SHP77 treated with DMSO at 0.1 percent for 48 hours (cell line): ENCODE measurements at regions not wholly inside any gene's neighbourhood (a gene's known extent, or its start where the extent isn't known, plus 50 kb on each side); places are given as distances from the start of the nearest gene placed in this dataset.
"Not testable (repeated sequence)": the region's sequence is repeated elsewhere in the genome, so short reads cannot be mapped to it uniquely, and the experiment has no call there.

ENCODE experiments used
- DNase-seq: peaks from one replicate; lab custom pipeline; 2025; lab: John Stamatoyannopoulos, UW

GRCh38 chr6:106884576-106884975, 90.0 kb downstream of the CD24 start:
- DNase-seq, result no peak

GRCh38 chr6:106883808-106884262, 90.7 kb downstream of the CD24 start:
- no peak for DNase-seq

- peak; percentile 3 for DNase-seq
These were observed 91.7 kb downstream of the CD24 start for GRCh38 chr6:106882601-106883518.

- DNase-seq, result no peak
These were observed 92.4 kb downstream of the CD24 start for GRCh38 chr6:106882138-106882537.

GRCh38 chr6:106880952-106881351, 93.6 kb downstream of the CD24 start:
- DNase-seq, result no peak

GRCh38 chr6:106875782-106876321, 98.7 kb downstream of the CD24 start:
- no peak for DNase-seq

- DNase-seq, result no peak
These were observed 100.0 kb downstream of the CD24 start for GRCh38 chr6:106874481-106874880.

GRCh38 chr6:106872049-106872448, 102.5 kb downstream of the CD24 start:
- no peak for DNase-seq

GRCh38 chr6:106870824-106871717, 103.5 kb downstream of the CD24 start:
- DNase-seq, result no peak

GRCh38 chr6:106870069-106870468, 104.5 kb downstream of the CD24 start:
- no peak for DNase-seq

- DNase-seq, result no peak
These were observed 105.3 kb downstream of the CD24 start for GRCh38 chr6:106869203-106869602.

- DNase-seq, result no peak
These were observed 107.5 kb downstream of the CD24 start for GRCh38 chr6:106866875-106867658.

- no peak for DNase-seq
These were observed 111.7 kb downstream of the CD24 start for GRCh38 chr6:106862858-106863257.

GRCh38 chr6:106860940-106861339, 113.6 kb downstream of the CD24 start:
- DNase-seq, result no peak

GRCh38 chr6:106858653-106859092, 115.9 kb downstream of the CD24 start:
- DNase-seq, result no peak

GRCh38 chr6:106857771-106858652, 116.5 kb downstream of the CD24 start:
- DNase-seq, result no peak

- not testable (repeated sequence) for DNase-seq
These were observed 117.2 kb downstream of the CD24 start for GRCh38 chr6:106857310-106857709.

GRCh38 chr6:106856227-106856874, 118.2 kb downstream of the CD24 start:
- DNase-seq, result no peak

GRCh38 chr6:106855117-106855516, 119.4 kb downstream of the CD24 start:
- no peak for DNase-seq
